H1 (cell line): ENCODE measurements at regions not wholly inside any gene's neighbourhood (a gene's known extent, or its start where the extent isn't known, plus 50 kb on each side); places are given as distances from the start of the nearest gene placed in this dataset.

ENCODE experiments used
- BRCA1 ChIP-seq: IDR thresholded peaks from 2 replicates; pipeline ENCODE4 v1.6.1; 2012; ENCODE audit warnings: low read depth, low read length, improper control_type of control experiment
- CHD1 ChIP-seq: IDR thresholded peaks from 2 replicates; pipeline ENCODE4 v1.6.1; 2012; ENCODE audit warnings: low read depth, low read length, improper control_type of control experiment
- CHD7 ChIP-seq: fragments of 300-600 bp; sonication (generic); IDR thresholded peaks from 2 replicates; pipeline ENCODE4 v1.7.1; 2012; ENCODE audit warnings: low read length, moderate library complexity, mild to moderate bottlenecking, inconsistent platforms; ENCODE audit not compliant: insufficient replicate concordance
- CREB1 ChIP-seq: IDR thresholded peaks from 2 replicates; pipeline ENCODE4 v1.6.1; 2012; ENCODE audit warnings: inconsistent platforms
- HDAC2 ChIP-seq, 2 experiments: fragments of 300-600 bp in 1 of 2; sonication (generic) in 1 of 2; IDR thresholded peaks; 2 replicates each; pipeline ENCODE4 v1.6.1; 2011 to 2012; ENCODE audit warnings: low read depth in 2 of 2, low read length in 2 of 2, mild to moderate bottlenecking in 2 of 2, moderate library complexity in 2 of 2, borderline replicate concordance in 1 of 2, inconsistent platforms in 1 of 2
- MAFK ChIP-seq: IDR thresholded peaks from 2 replicates; pipeline ENCODE4 v1.6.1; 2012; ENCODE audit warnings: low read depth, mild to moderate bottlenecking, improper control_type of control experiment, low read length
- RBBP5 ChIP-seq: IDR thresholded peaks from 2 replicates; pipeline ENCODE4 v1.7.1; 2012; ENCODE audit warnings: low read depth, mild to moderate bottlenecking, inconsistent platforms, low read length, moderate library complexity, borderline replicate concordance
- TAF7 ChIP-seq: optimal IDR thresholded peaks from 2 replicates; pipeline ENCODE3; 2011; ENCODE audit warnings: low read depth, mild to moderate bottlenecking, inconsistent platforms, low read length, moderate library complexity, borderline replicate concordance
- TCF12 ChIP-seq: IDR thresholded peaks from 2 replicates; pipeline ENCODE4 v1.6.1; 2011; ENCODE audit warnings: low read depth, mild to moderate bottlenecking, low read length
- TF ChIP-seq, protein P1 (sequence below): IDR thresholded peaks from 2 replicates; pipeline ENCODE4 v1.6.1; 2011; ENCODE audit warnings: low read length, improper control_type of control experiment

GRCh38 chr1:209307846-209308245 is 275.7 kb upstream of the CAMK1G start (continued):
- no peak for TF ChIP-seq CHD7
- TF ChIP-seq TAF7 = no peak
- TF ChIP-seq BRCA1 = no peak
- no peak for TF ChIP-seq MAFK
- no peak for TF ChIP-seq RBBP5
- TF ChIP-seq, protein P1, sequence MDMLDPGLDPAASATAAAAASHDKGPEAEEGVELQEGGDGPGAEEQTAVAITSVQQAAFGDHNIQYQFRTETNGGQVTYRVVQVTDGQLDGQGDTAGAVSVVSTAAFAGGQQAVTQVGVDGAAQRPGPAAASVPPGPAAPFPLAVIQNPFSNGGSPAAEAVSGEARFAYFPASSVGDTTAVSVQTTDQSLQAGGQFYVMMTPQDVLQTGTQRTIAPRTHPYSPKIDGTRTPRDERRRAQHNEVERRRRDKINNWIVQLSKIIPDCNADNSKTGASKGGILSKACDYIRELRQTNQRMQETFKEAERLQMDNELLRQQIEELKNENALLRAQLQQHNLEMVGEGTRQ = no peak
- no peak for TF ChIP-seq CHD1
- no peak for TF ChIP-seq CREB1
- no peak for TF ChIP-seq TCF12
- no peak for TF ChIP-seq HDAC2 (IDR thresholded peaks at IDR 0.05; ENCODE audit: borderline replicate concordance in 1 of 2, low read depth in 2 of 2, low read length in 2 of 2)
- TF ChIP-seq, all 59 proteins: peak for 0
